ENCODE measurements at regions not wholly inside any gene's neighbourhood (a gene's known extent, or its start where the extent isn't known, plus 50 kb on each side); places are given as distances from the start of the nearest gene placed in this dataset.

DNA sequence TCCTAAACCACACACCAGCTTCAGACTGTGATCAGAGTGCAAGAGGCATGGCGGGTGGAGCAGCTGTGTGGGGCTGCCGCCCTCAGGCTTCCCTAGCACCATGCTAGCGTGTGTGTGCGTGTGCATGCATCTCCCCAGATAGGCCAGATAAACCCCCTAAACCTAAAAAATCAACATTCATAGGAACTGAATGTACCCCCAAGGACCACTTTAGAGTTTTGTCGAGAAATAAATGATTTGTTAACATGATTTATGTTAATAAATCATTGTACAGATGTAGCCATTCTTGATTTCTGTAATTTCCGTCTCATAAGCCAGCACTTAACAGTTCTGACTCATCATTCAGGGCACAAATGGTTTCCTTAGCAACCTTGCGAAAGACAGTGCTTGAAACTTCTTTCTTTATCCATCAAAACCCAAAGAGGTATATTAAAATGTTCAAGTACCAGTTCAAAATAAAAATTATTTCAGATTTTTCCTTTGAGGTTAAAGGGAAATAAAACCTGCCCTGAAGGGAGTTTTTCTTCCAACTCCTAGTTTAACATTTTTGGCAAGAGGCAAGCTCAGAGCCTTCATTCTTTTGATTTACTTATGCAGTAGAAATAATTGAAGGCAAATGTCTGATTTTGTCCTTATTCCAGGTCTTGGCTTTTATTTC lies 206.2 kb upstream of the RGS6 start:
- TF ChIP-seq MYC (IDR thresholded peaks at IDR 0.05; ENCODE audit: low read depth, low read length), result no peak
- peak; percentile 57 for DNase-seq (ENCODE audit: low read depth)

GRCh38 chr14:71726580-71727021 lies 205.6 kb upstream of the RGS6 start:
- no peak overlapping the region for H3K4me3 ChIP-seq (ENCODE audit: low read depth, low read length)
- DNase-seq (ENCODE audit: low read depth), result no peak
- no peak for TF ChIP-seq MYC (IDR thresholded peaks at IDR 0.05; ENCODE audit: low read depth, low read length)
- TF ChIP-seq POLR2A (IDR thresholded peaks at IDR 0.05; ENCODE audit: extremely low read depth, insufficient read length), result no peak
- TF ChIP-seq, protein P1, sequence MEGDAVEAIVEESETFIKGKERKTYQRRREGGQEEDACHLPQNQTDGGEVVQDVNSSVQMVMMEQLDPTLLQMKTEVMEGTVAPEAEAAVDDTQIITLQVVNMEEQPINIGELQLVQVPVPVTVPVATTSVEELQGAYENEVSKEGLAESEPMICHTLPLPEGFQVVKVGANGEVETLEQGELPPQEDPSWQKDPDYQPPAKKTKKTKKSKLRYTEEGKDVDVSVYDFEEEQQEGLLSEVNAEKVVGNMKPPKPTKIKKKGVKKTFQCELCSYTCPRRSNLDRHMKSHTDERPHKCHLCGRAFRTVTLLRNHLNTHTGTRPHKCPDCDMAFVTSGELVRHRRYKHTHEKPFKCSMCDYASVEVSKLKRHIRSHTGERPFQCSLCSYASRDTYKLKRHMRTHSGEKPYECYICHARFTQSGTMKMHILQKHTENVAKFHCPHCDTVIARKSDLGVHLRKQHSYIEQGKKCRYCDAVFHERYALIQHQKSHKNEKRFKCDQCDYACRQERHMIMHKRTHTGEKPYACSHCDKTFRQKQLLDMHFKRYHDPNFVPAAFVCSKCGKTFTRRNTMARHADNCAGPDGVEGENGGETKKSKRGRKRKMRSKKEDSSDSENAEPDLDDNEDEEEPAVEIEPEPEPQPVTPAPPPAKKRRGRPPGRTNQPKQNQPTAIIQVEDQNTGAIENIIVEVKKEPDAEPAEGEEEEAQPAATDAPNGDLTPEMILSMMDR (IDR thresholded peaks at IDR 0.05; ENCODE audit: low read depth, low read length), result no peak
- TF ChIP-seq, protein P2, sequence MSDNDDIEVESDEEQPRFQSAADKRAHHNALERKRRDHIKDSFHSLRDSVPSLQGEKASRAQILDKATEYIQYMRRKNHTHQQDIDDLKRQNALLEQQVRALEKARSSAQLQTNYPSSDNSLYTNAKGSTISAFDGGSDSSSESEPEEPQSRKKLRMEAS (IDR thresholded peaks at IDR 0.05; ENCODE audit: low read depth, low read length), result no peak

More for the DNA sequence above, 206.2 kb upstream of the RGS6 start:
- H3K4me3 ChIP-seq (ENCODE audit: low read depth, low read length), result no peak overlapping the region

GRCh38 chr14:71728386-71728785 lies 203.8 kb upstream of the RGS6 start:
- no peak overlapping the region for H3K4me3 ChIP-seq (ENCODE audit: low read depth, low read length)
- no peak for DNase-seq (ENCODE audit: low read depth)
- TF ChIP-seq, protein P2 (IDR thresholded peaks at IDR 0.05; ENCODE audit: low read depth, low read length), result no peak
- no peak for TF ChIP-seq POLR2A (IDR thresholded peaks at IDR 0.05; ENCODE audit: extremely low read depth, insufficient read length)
- TF ChIP-seq MYC (IDR thresholded peaks at IDR 0.05; ENCODE audit: low read depth, low read length), result no peak
- TF ChIP-seq, protein P1 (IDR thresholded peaks at IDR 0.05; ENCODE audit: low read depth, low read length), result no peak

DNA sequence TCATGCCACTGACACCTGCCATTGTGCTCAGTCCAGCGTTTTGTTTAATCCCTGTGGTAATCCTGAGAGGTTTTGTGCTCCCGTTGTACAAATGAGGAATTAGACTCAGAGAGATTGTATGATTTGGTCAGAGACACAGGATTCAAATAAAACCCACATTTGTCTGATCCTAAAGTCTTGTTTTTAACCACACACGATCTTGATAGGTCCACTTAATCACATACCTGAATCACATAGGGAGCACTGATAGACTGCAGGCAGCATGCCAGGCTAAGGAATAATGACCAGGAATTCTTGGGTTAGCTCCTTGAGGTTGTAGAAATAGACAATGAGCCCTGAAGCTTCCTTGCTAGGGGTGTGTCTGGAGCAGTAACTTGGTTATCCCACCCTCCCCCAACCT lies 202.6 kb upstream of the RGS6 start:
- no peak overlapping the region for H3K4me3 ChIP-seq (ENCODE audit: low read depth, low read length)
- no peak for DNase-seq (ENCODE audit: low read depth)
- TF ChIP-seq, protein P1 (IDR thresholded peaks at IDR 0.05; ENCODE audit: low read depth, low read length), result no peak
- TF ChIP-seq, protein P2 (IDR thresholded peaks at IDR 0.05; ENCODE audit: low read depth, low read length), result no peak

DNA sequence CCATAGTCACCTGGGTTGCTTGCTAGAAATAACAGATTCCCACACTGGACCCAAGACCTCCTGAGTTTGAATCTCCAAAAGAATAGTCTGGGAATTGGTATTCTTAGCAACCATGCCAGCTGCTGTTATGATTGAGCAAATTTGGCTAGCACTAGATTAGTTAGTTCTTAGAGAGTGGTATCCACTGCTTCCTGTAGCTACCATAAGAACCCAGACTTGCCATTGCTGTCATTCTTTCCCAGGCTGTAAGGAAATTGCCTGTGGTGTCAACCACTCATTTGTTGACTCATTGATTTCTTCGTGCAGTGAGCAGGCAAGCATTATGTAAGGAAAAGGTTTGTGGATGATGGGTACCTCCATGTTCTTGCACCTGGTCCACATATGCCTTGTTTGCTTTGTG lies 201.8 kb upstream of the RGS6 start:
- TF ChIP-seq MYC (IDR thresholded peaks at IDR 0.05; ENCODE audit: low read depth, low read length), result no peak
- TF ChIP-seq, protein P2 (IDR thresholded peaks at IDR 0.05; ENCODE audit: low read depth, low read length), result no peak
- no peak for TF ChIP-seq POLR2A (IDR thresholded peaks at IDR 0.05; ENCODE audit: extremely low read depth, insufficient read length)
- TF ChIP-seq, protein P1 (IDR thresholded peaks at IDR 0.05; ENCODE audit: low read depth, low read length), result no peak
- no peak for DNase-seq (ENCODE audit: low read depth)
- no peak overlapping the region for H3K4me3 ChIP-seq (ENCODE audit: low read depth, low read length)

DNA sequence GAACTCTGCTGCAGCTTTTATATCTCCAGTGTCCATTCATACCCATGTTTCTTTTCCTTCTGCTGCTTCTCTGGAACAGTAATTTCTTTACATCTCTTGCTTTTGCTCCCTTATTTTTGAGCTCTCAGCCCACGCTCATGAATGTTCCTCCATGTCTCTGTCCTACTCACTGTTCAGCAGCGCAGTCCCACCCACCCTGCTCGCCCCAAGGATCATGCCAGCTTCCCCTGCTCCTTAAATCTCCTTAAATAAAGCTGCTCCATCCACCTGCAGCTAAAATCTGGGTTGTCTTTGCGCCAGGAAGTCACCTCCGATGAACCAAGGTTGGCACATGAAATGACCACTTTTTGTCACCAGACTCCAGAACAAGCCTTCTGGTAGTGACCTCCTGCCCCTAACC lies 201.1 kb upstream of the RGS6 start:
- no peak overlapping the region for H3K4me3 ChIP-seq (ENCODE audit: low read depth, low read length)
- TF ChIP-seq MYC (IDR thresholded peaks at IDR 0.05; ENCODE audit: low read depth, low read length) (no peak), POLR2A (IDR thresholded peaks at IDR 0.05; ENCODE audit: extremely low read depth, insufficient read length) (no peak)
- TF ChIP-seq, protein P2 (IDR thresholded peaks at IDR 0.05; ENCODE audit: low read depth, low read length), result no peak
- TF ChIP-seq, protein P1 (IDR thresholded peaks at IDR 0.05; ENCODE audit: low read depth, low read length), result no peak
- DNase-seq (ENCODE audit: low read depth), result no peak

All from NB4 (cell line).